RKO (cell line): ENCODE measurements at regions not wholly inside any gene's neighbourhood (a gene's known extent, or its start where the extent isn't known, plus 50 kb on each side); places are given as distances from the start of the nearest gene placed in this dataset.

Source experiments
- DNase-seq: peaks from one replicate; pipeline ENCODE4 v3.0.0-alpha.2; 2016; ENCODE audit warnings: low spot score

- peak; percentile 32 for DNase-seq
Measured at GRCh38 chr9:80125731-80126264, 554.0 kb downstream of the TLE4 start.

- DNase-seq = no peak
Measured at GRCh38 chr9:80117031-80117430, 545.3 kb downstream of the TLE4 start.

GRCh38 chr9:80114241-80114640 is 542.5 kb downstream of the TLE4 start:
- no peak for DNase-seq

- DNase-seq = no peak
Measured at GRCh38 chr9:80107931-80108660, 536.3 kb downstream of the TLE4 start.

- no peak for DNase-seq
Measured at GRCh38 chr9:80097476-80097875, 525.7 kb downstream of the TLE4 start.

- no peak for DNase-seq
Measured at GRCh38 chr9:80094176-80094771, 522.5 kb downstream of the TLE4 start.

- DNase-seq = no peak
Measured at GRCh38 chr9:80093695-80094094, 521.9 kb downstream of the TLE4 start.

GRCh38 chr9:80091526-80091925 is 519.8 kb downstream of the TLE4 start:
- no peak for DNase-seq

GRCh38 chr9:80090317-80090716 is 518.6 kb downstream of the TLE4 start:
- no peak for DNase-seq

GRCh38 chr9:80086822-80087345 is 515.1 kb downstream of the TLE4 start:
- no peak for DNase-seq

GRCh38 chr9:80086386-80086785 is 514.6 kb downstream of the TLE4 start:
- no peak for DNase-seq

GRCh38 chr9:80085668-80086067 is 513.9 kb downstream of the TLE4 start:
- no peak for DNase-seq

GRCh38 chr9:80082213-80082612 is 510.4 kb downstream of the TLE4 start:
- DNase-seq = no peak

GRCh38 chr9:80078826-80079225 is 507.1 kb downstream of the TLE4 start:
- DNase-seq = no peak

GRCh38 chr9:80077059-80077458 is 505.3 kb downstream of the TLE4 start:
- no peak for DNase-seq

- DNase-seq = no peak
Measured at GRCh38 chr9:80076162-80076561, 504.4 kb downstream of the TLE4 start.

- DNase-seq = no peak
Measured at GRCh38 chr9:80074439-80074838, 502.7 kb downstream of the TLE4 start.

GRCh38 chr9:80072451-80072850 is 500.7 kb downstream of the TLE4 start:
- no peak for DNase-seq

- DNase-seq = no peak
Measured at GRCh38 chr9:80070071-80070742, 498.4 kb downstream of the TLE4 start.

- DNase-seq = no peak
Measured at GRCh38 chr9:80066931-80067330, 495.2 kb downstream of the TLE4 start.

GRCh38 chr9:80062567-80062966 is 490.8 kb downstream of the TLE4 start:
- DNase-seq = no peak

GRCh38 chr9:80061940-80062339 is 490.2 kb downstream of the TLE4 start:
- DNase-seq = peak; percentile 2

- no peak for DNase-seq
Measured at GRCh38 chr9:80061096-80061495, 489.3 kb downstream of the TLE4 start.
